GM18907 (cell line): ENCODE measurements at regions not wholly inside any gene's neighbourhood (a gene's known extent, or its start where the extent isn't known, plus 50 kb on each side); places are given as distances from the start of the nearest gene placed in this dataset.
"Not testable (repeated sequence)": the region's sequence is repeated elsewhere in the genome, so short reads cannot be mapped to it uniquely, and the experiment has no call there.

ENCODE experiments used
- ATAC-seq: cut with Tn5 transposase; IDR thresholded peaks from one replicate; pipeline ENCODE4 v1.9.1; 2021; ENCODE audit warnings: mild to moderate bottlenecking, moderate library complexity; ENCODE audit not compliant: unreplicated experiment

GRCh38 chr12:103011974-103012763 lies 54.7 kb downstream of the ASCL1 start:
- ATAC-seq = no peak

- ATAC-seq = no peak
Measured at GRCh38 chr12:103012884-103013283, 55.4 kb downstream of the ASCL1 start.

- ATAC-seq = no peak
Measured at GRCh38 chr12:103013741-103014300, 56.3 kb downstream of the ASCL1 start.

GRCh38 chr12:103016381-103016780 lies 58.9 kb downstream of the ASCL1 start:
- no peak for ATAC-seq

- no peak for ATAC-seq
Measured at GRCh38 chr12:103020839-103021238, 63.4 kb downstream of the ASCL1 start.

- ATAC-seq = no peak
Measured at GRCh38 chr12:103021538-103022218, 64.2 kb downstream of the ASCL1 start.

GRCh38 chr12:103024650-103025049 lies 67.2 kb downstream of the ASCL1 start:
- ATAC-seq = no peak

GRCh38 chr12:103026643-103027042 lies 69.2 kb downstream of the ASCL1 start:
- not testable (repeated sequence) for ATAC-seq

- no peak for ATAC-seq
Measured at GRCh38 chr12:103028881-103029639, 71.6 kb downstream of the ASCL1 start.

- ATAC-seq = no peak
Measured at GRCh38 chr12:103036581-103037214, 79.2 kb downstream of the ASCL1 start.

- ATAC-seq = no peak
Measured at GRCh38 chr12:103043531-103044486, 86.3 kb downstream of the ASCL1 start.

GRCh38 chr12:103046154-103046553 lies 88.7 kb downstream of the ASCL1 start:
- no peak for ATAC-seq

- no peak for ATAC-seq
Measured at GRCh38 chr12:103050273-103050672, 92.8 kb downstream of the ASCL1 start.

GRCh38 chr12:103053089-103053488 lies 95.6 kb downstream of the ASCL1 start:
- ATAC-seq = no peak

- ATAC-seq = no peak
Measured at GRCh38 chr12:103073630-103074029, 116.2 kb downstream of the ASCL1 start.

- no peak for ATAC-seq
Measured at GRCh38 chr12:103075848-103076247, 118.4 kb downstream of the ASCL1 start.

- ATAC-seq = no peak
Measured at GRCh38 chr12:103077108-103077773, 119.8 kb downstream of the ASCL1 start.

- ATAC-seq = peak; percentile 82
Measured at GRCh38 chr12:103085541-103085940, 128.1 kb downstream of the ASCL1 start.

- ATAC-seq = no peak
Measured at GRCh38 chr12:103086471-103086870, 129.0 kb downstream of the ASCL1 start.
